ENCODE measurements at regions not wholly inside any gene's neighbourhood (a gene's known extent, or its start where the extent isn't known, plus 50 kb on each side); places are given as distances from the start of the nearest gene placed in this dataset.
"Not testable (repeated sequence)": the region's sequence is repeated elsewhere in the genome, so short reads cannot be mapped to it uniquely, and the experiment has no call there.

DNA sequence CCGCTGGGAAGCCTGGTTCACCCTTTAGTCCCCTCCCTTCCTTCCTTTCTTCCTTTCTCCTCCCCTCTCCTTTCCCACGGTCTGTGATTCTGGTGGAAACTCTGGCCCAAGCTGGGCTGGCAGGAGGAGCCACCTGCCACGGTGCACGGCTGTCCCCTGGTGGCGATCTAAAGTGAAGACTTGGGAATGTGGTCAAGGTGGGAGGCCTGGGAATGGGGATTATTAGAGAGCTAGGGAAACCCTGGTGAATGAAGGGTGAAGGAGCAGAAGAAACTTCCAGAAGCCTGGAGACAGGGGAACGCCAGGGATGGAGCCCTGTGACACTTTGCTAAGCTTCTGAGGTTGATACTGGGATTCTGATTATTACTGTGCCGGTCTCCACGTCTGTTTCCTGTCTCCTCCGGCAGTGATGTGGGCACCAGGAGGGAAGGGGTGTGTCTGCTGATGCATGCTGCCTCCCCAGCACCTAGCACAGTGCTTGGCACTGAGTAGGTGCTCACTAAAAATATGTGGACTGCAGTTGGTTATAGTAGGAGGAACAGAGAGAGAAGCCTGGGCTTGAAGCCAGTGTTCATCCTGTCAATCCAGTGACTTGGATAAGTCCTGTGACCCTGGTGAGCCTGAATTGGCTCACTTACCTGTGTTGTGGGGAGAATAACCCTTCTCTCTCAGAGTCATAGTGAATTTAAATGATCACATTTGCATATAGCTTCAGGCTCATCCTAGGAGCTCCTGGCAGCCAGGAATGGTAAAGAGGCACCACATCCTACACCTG, 71.2 kb upstream of the NBPF3 start:
- H3K4me1 ChIP-seq, result peaks cover 0 to 3% (median 2%) of the 10 kb centered on the region in 3 donors
- H3K36me3 ChIP-seq, result no peaks in the 10 kb centered on the region
- DNase-seq (peak; percentile 70 to 90 (median 82)), ATAC-seq (peak; percentile 87 to 97 (median 96)), FAIRE-seq (no peak)
- intact Hi-C loops (cut with DNase I), result loop anchor here (2.0 to 10.0 kb wide), 3 partner anchors 114 to 136 kb away; no protein-coding TSS in a partner anchor
- 27 to 28% methylated on average over 9 of the region's 9 CpGs for WGBS, 2 donors
- TF ChIP-seq, protein P1, sequence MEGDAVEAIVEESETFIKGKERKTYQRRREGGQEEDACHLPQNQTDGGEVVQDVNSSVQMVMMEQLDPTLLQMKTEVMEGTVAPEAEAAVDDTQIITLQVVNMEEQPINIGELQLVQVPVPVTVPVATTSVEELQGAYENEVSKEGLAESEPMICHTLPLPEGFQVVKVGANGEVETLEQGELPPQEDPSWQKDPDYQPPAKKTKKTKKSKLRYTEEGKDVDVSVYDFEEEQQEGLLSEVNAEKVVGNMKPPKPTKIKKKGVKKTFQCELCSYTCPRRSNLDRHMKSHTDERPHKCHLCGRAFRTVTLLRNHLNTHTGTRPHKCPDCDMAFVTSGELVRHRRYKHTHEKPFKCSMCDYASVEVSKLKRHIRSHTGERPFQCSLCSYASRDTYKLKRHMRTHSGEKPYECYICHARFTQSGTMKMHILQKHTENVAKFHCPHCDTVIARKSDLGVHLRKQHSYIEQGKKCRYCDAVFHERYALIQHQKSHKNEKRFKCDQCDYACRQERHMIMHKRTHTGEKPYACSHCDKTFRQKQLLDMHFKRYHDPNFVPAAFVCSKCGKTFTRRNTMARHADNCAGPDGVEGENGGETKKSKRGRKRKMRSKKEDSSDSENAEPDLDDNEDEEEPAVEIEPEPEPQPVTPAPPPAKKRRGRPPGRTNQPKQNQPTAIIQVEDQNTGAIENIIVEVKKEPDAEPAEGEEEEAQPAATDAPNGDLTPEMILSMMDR (IDR thresholded peaks at IDR 0.05), result peak; percentile 70 to 95 (median 93)
- no peak overlapping the region for H3K27ac ChIP-seq
- H3K9me3 ChIP-seq, result no peaks in the 10 kb centered on the region
- no peaks in the 10 kb centered on the region for H3K27me3 ChIP-seq
- no peak overlapping the region for H3K4me3 ChIP-seq

DNA sequence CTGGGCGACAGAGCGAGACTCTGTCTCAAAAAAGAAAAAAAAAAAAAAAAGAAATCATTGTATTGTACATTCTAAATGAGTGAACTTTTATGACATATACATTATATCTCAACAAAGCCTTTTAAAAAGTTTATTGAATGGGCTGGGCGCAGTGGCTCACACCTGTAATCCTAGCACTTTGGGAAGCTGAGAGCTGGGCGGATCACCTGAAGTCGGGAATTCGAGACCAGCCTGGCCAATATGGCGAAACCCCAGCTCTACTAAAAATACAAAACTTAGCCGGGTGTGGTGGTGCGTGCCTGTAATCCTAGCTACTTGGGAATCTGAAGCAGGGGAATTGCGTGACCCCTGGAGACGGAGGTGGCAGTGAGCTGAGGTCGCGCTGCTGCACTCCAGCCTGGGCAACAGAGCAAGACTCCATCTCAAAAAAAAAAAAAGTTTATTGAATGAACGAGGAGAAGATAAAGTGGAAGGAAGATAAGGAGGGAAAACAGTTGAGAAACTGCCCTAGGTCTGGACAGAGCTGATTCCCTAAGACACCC, 71.9 kb upstream of the NBPF3 start:
- not testable (repeated sequence) for H3K36me3 ChIP-seq, H3K4me1 ChIP-seq, H3K27me3 ChIP-seq, H3K4me3 ChIP-seq, H3K27ac ChIP-seq, FAIRE-seq, ATAC-seq, DNase-seq, H3K9me3 ChIP-seq
- WGBS, 2 donors, result 48 to 57% methylated on average over 14 of the region's 14 CpGs
- intact Hi-C loops (cut with DNase I), result loop anchor here (2.0 to 10.0 kb wide), 3 partner anchors 113 to 136 kb away; no protein-coding TSS in a partner anchor

DNA sequence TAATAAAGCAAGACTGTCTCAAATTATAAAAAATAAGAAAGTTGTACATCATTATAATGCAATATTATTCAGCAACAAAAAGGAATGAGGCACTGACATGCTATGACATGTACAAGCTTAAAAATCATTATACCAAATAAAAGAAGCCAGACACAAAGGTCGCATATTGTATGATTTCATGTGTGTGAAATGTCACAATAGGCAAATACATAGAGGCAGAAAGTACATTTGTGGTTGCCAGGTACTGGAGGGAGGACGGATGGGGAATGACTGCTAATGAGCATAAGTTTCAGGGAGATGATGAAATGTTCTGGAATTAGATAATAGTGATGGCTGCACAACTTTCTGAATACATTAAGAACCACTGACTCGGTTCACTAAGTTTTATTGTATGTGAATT, 73.6 kb upstream of the NBPF3 start:
- DNase-seq (no peak), ATAC-seq (no peak), FAIRE-seq (no peak)
- Histone ChIP-seq H3K9me3 (no peaks in the 10 kb centered on the region), H3K4me1 (peaks cover 0 to 3% (median 3%) of the 10 kb centered on the region in 3 donors), H3K27ac (no peak overlapping the region), H3K27me3 (no peaks in the 10 kb centered on the region), H3K4me3 (no peak overlapping the region), H3K36me3 (no peaks in the 10 kb centered on the region)
- intact Hi-C loops (cut with DNase I), result loop anchor here (5.0 to 10.0 kb wide), 2 partner anchors 131 to 134 kb away; no protein-coding TSS in a partner anchor
- WGBS, 2 donors, result 69 to 73% methylated on average over 3 of the region's 3 CpGs
- TF ChIP-seq, protein P1 (IDR thresholded peaks at IDR 0.05), result no peak

DNA sequence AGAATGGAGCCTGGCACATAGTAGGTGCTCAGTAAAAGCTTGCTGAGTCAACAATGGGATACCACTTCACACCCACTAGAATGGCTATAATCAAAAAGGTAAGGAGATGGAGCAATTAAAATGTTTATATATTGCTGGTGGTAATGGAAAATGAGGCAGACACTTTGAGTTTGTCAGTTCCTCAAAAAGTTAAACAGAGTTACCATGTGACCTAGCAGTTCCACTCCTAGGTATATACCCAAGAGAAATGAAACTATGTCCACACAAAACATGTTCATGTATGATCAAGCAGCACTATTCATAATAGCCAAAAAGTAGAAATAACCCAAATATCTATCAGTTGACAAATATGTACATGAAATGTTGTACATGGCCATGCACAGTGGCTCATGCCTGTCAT, 74.8 kb upstream of the ECE1 start:
- intact Hi-C loops (cut with DNase I), result loop anchor here (5.0 to 10.0 kb wide), 2 partner anchors 130 to 133 kb away; no protein-coding TSS in a partner anchor
- TF ChIP-seq, protein P1 (IDR thresholded peaks at IDR 0.05), result no peak
- FAIRE-seq, result no peak

DNA sequence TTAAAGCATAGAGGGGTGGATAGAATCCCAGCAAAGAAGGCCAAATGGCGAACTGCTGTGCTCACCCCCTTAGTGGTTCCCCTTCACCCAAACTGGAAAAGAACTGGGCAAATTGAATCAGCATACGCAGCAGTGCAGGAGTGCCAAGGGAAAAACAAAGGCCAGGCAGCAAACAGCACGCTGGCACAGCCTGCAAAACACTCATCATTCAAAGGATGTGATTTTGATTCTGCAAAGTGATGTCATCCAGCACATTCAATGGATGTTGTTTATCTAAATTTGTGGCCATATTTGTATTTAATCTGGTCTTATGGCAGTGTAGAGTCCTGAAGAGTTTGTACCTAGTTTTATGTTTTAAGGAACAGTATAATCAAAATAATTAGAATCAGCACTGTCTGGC, 71.8 kb upstream of the ECE1 start:
- no peaks in the 10 kb centered on the region for H3K36me3 ChIP-seq
- ATAC-seq (no peak), DNase-seq (no peak), FAIRE-seq (no peak)
- H3K9me3 ChIP-seq, result no peaks in the 10 kb centered on the region
- no peak overlapping the region for H3K4me3 ChIP-seq
- no peaks in the 10 kb centered on the region for H3K27me3 ChIP-seq
- H3K27ac ChIP-seq, result no peak overlapping the region
- WGBS, 2 donors, result 75% methylated on average over 3 of the region's 3 CpGs
- H3K4me1 ChIP-seq, result peaks cover 0 to 3% (median 0%) of the 10 kb centered on the region in 3 donors
- TF ChIP-seq, protein P1 (IDR thresholded peaks at IDR 0.05), result no peak
- intact Hi-C loops (cut with DNase I), result loop anchor here in 1 of 3 donors (10.0 kb wide), 1 partner anchor 127 kb away; no protein-coding TSS in a partner anchor

More for the DNA sequence above, 74.8 kb upstream of the ECE1 start:
- DNase-seq (no peak), ATAC-seq (no peak)
- no peaks in the 10 kb centered on the region for H3K36me3 ChIP-seq
- H3K4me1 ChIP-seq, result peaks cover 0 to 3% (median 3%) of the 10 kb centered on the region in 3 donors
- no peaks in the 10 kb centered on the region for H3K9me3 ChIP-seq
- no peak overlapping the region for H3K4me3 ChIP-seq
- H3K27ac ChIP-seq, result no peak overlapping the region
- no peaks in the 10 kb centered on the region for H3K27me3 ChIP-seq
